Hepatocyte (in vitro differentiated cells): ENCODE measurements at regions not wholly inside any gene's neighbourhood (a gene's known extent, or its start where the extent isn't known, plus 50 kb on each side); places are given as distances from the start of the nearest gene placed in this dataset.
"Not testable (repeated sequence)": the region's sequence is repeated elsewhere in the genome, so short reads cannot be mapped to it uniquely, and the experiment has no call there.

Experiments used
- EZH2 ChIP-seq: fragments of 200-600 bp; sonication (generic); IDR thresholded peaks from 2 replicates; pipeline ENCODE4 v1.6.1; 2016; ENCODE audit warnings: antibody characterized with exemption, mild to moderate bottlenecking, borderline replicate concordance
- EZH2phosphoT487 ChIP-seq: fragments of 200-600 bp; sonication (generic); IDR thresholded peaks from one replicate; pipeline ENCODE4 v1.6.1; 2018; ENCODE audit warnings: antibody characterized with exemption, mild to moderate bottlenecking, low read depth, moderate library complexity; ENCODE audit not compliant: unreplicated experiment, severe bottlenecking
- TF ChIP-seq, protein P1 (sequence below): fragments of 200-600 bp; sonication (generic); IDR thresholded peaks from 2 replicates; pipeline ENCODE4 v1.5.1; 2016; ENCODE audit warnings: antibody characterized with exemption, mild to moderate bottlenecking; ENCODE audit not compliant: poor library complexity

DNA sequence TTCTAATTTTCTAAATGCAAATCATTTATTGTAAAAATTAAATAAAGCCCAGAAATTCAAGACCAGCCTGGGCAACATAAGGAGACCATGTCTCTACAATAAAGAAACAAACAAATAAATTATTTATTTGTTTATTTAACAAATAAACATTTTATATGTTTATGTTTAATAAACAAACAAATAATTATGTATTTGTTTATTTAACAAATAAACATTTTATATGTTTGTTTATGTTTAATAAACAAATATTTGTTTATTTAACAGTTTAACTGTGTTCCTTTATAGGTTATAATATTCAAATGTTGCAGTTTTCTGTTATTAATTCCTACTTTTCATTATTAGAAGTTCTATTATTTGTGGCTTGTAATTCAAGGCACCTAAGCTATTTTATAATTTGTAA, 570.7 kb downstream of the ANKRD30B start:
- TF ChIP-seq, protein P1, sequence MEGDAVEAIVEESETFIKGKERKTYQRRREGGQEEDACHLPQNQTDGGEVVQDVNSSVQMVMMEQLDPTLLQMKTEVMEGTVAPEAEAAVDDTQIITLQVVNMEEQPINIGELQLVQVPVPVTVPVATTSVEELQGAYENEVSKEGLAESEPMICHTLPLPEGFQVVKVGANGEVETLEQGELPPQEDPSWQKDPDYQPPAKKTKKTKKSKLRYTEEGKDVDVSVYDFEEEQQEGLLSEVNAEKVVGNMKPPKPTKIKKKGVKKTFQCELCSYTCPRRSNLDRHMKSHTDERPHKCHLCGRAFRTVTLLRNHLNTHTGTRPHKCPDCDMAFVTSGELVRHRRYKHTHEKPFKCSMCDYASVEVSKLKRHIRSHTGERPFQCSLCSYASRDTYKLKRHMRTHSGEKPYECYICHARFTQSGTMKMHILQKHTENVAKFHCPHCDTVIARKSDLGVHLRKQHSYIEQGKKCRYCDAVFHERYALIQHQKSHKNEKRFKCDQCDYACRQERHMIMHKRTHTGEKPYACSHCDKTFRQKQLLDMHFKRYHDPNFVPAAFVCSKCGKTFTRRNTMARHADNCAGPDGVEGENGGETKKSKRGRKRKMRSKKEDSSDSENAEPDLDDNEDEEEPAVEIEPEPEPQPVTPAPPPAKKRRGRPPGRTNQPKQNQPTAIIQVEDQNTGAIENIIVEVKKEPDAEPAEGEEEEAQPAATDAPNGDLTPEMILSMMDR, result not testable (repeated sequence)
- not testable (repeated sequence) for TF ChIP-seq EZH2phosphoT487, EZH2
